ENCODE measurements at regions not wholly inside any gene's neighbourhood (a gene's known extent, or its start where the extent isn't known, plus 50 kb on each side); places are given as distances from the start of the nearest gene placed in this dataset.

DNA sequence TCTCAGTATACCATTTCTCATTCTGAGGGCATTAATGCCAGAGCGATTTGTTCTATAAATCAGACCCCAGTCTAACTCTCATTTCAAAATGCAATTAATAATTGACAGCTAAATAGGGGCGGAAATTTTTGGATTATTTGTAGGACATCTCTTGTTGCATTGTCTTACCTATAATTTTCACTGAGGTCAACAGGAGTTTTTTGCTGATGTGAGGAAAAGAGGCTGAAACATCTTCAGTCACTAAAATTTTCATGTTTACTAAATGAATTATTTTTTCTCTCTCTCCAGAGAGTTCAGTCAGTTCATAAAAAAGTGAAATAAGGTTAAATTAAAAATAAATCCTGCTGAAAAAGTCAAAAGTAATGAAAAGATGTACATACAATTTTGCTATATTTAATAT is 295.9 kb downstream of the CCER1 start:
- CTCF ChIA-PET = no interaction called here
- BruUV-seq (replicated peaks) = no TSS peak

DNA sequence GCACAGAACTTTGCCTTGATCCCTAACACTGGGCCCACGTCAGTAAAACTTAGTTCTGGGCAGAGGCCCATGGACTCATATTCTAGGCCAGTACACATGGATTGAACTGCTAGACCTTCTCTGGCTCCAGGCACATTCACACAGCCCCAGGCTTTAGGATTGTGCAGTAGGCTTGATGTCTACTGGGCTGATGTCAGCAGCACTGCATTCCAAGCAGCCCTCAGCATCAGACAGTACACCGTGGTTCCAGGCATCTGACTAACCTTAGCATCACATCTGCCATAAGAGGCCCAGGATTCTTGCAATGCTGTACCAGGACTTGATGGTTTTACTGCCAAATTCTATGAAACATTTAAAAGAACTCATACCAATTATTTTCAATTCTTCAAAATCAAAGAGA is 301.9 kb downstream of the CCER1 start:
- DNase-seq = no peak
- no TSS peak for BruUV-seq (replicated peaks)
- Mint-ChIP-seq H3K4me1 (ENCODE audit: low read depth, unreplicated experiment) (no peaks in the 10 kb centered on the region), H3K4me3 (ENCODE audit: low read depth, unreplicated experiment) (no peak overlapping the region), H3K27me3 (ENCODE audit: unreplicated experiment) (no peaks in the 10 kb centered on the region), H3K27ac (ENCODE audit: unreplicated experiment) (no peak overlapping the region), H3K36me3 (ENCODE audit: insufficient read depth, unreplicated experiment) (no peaks in the 10 kb centered on the region), H3K9me3 (ENCODE audit: low read depth, unreplicated experiment) (peaks cover 19% of the 10 kb centered on the region)
- TF ChIP-seq, protein P1, sequence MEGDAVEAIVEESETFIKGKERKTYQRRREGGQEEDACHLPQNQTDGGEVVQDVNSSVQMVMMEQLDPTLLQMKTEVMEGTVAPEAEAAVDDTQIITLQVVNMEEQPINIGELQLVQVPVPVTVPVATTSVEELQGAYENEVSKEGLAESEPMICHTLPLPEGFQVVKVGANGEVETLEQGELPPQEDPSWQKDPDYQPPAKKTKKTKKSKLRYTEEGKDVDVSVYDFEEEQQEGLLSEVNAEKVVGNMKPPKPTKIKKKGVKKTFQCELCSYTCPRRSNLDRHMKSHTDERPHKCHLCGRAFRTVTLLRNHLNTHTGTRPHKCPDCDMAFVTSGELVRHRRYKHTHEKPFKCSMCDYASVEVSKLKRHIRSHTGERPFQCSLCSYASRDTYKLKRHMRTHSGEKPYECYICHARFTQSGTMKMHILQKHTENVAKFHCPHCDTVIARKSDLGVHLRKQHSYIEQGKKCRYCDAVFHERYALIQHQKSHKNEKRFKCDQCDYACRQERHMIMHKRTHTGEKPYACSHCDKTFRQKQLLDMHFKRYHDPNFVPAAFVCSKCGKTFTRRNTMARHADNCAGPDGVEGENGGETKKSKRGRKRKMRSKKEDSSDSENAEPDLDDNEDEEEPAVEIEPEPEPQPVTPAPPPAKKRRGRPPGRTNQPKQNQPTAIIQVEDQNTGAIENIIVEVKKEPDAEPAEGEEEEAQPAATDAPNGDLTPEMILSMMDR (IDR thresholded peaks at IDR 0.05; ENCODE audit: unreplicated experiment) = no peak
- CTCF ChIA-PET = no interaction called here
- intact Hi-C loops (cut with micrococcal nuclease; ENCODE audit: unreplicated experiment) = no loop called here

More for the DNA sequence above, 295.9 kb downstream of the CCER1 start:
- Mint-ChIP-seq H3K4me1 (ENCODE audit: low read depth, unreplicated experiment) (no peaks in the 10 kb centered on the region), H3K4me3 (ENCODE audit: low read depth, unreplicated experiment) (no peak overlapping the region), H3K36me3 (ENCODE audit: insufficient read depth, unreplicated experiment) (no peaks in the 10 kb centered on the region), H3K9me3 (ENCODE audit: low read depth, unreplicated experiment) (peaks cover 29% of the 10 kb centered on the region), H3K27me3 (ENCODE audit: unreplicated experiment) (no peaks in the 10 kb centered on the region), H3K27ac (ENCODE audit: unreplicated experiment) (no peak overlapping the region)
- intact Hi-C loops (cut with micrococcal nuclease; ENCODE audit: unreplicated experiment) = no loop called here
- no peak for DNase-seq
- TF ChIP-seq, protein P1 (IDR thresholded peaks at IDR 0.05; ENCODE audit: unreplicated experiment) = no peak

DNA sequence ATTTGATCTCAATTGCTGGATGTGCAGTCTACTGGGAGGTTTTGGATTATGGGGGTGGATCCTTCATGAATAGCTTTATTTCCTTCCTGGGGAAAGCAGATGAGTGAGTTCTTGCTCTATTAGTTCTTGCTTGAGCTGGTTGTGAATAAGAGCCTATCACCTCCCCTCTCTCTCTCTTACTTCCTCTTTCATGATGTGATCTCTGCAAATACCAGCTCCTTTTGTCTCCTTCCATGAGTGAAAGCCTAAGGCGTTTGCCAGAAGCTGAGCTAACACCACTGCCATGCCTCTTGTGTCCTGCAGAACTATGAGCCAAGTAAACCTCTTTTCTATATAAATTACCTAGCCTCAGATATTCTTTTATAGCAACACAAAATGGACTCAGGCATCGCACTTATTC is 302.7 kb downstream of the CCER1 start:
- BruUV-seq (replicated peaks) = no TSS peak
- Mint-ChIP-seq H3K27me3 (ENCODE audit: unreplicated experiment) (no peaks in the 10 kb centered on the region), H3K4me1 (ENCODE audit: low read depth, unreplicated experiment) (no peaks in the 10 kb centered on the region), H3K4me3 (ENCODE audit: low read depth, unreplicated experiment) (no peak overlapping the region), H3K9me3 (ENCODE audit: low read depth, unreplicated experiment) (peaks cover 16% of the 10 kb centered on the region), H3K36me3 (ENCODE audit: insufficient read depth, unreplicated experiment) (no peaks in the 10 kb centered on the region), H3K27ac (ENCODE audit: unreplicated experiment) (no peak overlapping the region)
- intact Hi-C loops (cut with micrococcal nuclease; ENCODE audit: unreplicated experiment) = no loop called here
- CTCF ChIA-PET = no interaction called here
- no peak for DNase-seq
- TF ChIP-seq, protein P1 (IDR thresholded peaks at IDR 0.05; ENCODE audit: unreplicated experiment) = no peak

DNA sequence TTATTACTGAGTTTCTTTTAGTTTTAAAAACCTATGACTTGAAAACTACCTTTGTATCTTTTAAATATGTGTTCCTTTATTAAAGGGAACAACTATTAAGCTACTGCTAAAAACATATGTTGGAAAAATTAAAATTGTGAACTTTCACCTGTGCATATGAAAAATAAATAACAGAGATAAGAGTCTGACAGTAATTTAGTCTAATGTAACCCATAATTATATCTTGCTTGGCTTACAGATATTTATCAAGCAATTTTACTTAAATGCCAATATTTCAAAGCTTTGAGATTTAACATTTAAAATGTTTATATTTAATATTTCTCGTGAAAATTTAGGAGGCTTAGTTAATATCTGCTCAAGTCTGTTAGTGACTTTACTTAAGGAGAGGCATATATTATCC is 309.8 kb downstream of the CCER1 start:
- CTCF ChIA-PET = interaction anchor here (1.0 kb wide), 1 partner anchor 53 kb away, joined by 3 read pairs; no protein-coding TSS in a partner anchor
- BruUV-seq (replicated peaks) = no TSS peak
- DNase-seq = no peak
- no peaks in the 10 kb centered on the region for H3K27me3 Mint-ChIP-seq (ENCODE audit: unreplicated experiment)
- TF ChIP-seq, protein P1 (IDR thresholded peaks at IDR 0.05; ENCODE audit: unreplicated experiment) = no peak
- no peaks in the 10 kb centered on the region for H3K4me1 Mint-ChIP-seq (ENCODE audit: low read depth, unreplicated experiment)
- H3K4me3 Mint-ChIP-seq (ENCODE audit: low read depth, unreplicated experiment) = no peak overlapping the region
- intact Hi-C loops (cut with micrococcal nuclease; ENCODE audit: unreplicated experiment) = no loop called here
- H3K36me3 Mint-ChIP-seq (ENCODE audit: insufficient read depth, unreplicated experiment) = no peaks in the 10 kb centered on the region
- H3K9me3 Mint-ChIP-seq (ENCODE audit: low read depth, unreplicated experiment) = peaks cover 6% of the 10 kb centered on the region
- no peak overlapping the region for H3K27ac Mint-ChIP-seq (ENCODE audit: unreplicated experiment)
